Aorta (tissue), 5 donors: ENCODE measurements at regions not wholly inside any gene's neighbourhood (a gene's known extent, or its start where the extent isn't known, plus 50 kb on each side); places are given as distances from the start of the nearest gene placed in this dataset.
"Not testable (repeated sequence)": the region's sequence is repeated elsewhere in the genome, so short reads cannot be mapped to it uniquely, and the experiment has no call there.

Experiments
- ATAC-seq: fragments of 200-7000 bp; cut with Tn5 transposase; one replicate; pipeline ENCODE4 v1.9.1; 2022; ENCODE audit warnings: moderate library complexity; ENCODE audit not compliant: low FRiP score
- DNase-seq, 2 donors: peaks; one replicate each; pipeline ENCODE4 v3.0.0-alpha.2; 2020
- H3K27ac ChIP-seq, 2 donors: one replicate each; pipeline ENCODE4 v1.5.1; 2013; ENCODE audit warnings: low read length in 2 of 2, mild to moderate bottlenecking in 2 of 2, moderate library complexity in 2 of 2, control low read depth in 1 of 2, inconsistent platforms in 1 of 2, low read depth in 1 of 2
- H3K27me3 ChIP-seq, 2 donors: one replicate each; pipeline ENCODE4 v1.6.1; 2013; ENCODE audit warnings: control low read depth in 1 of 2, low read length in 1 of 2, mild to moderate bottlenecking in 1 of 2, moderate library complexity in 1 of 2; ENCODE audit not compliant: insufficient read depth in 2 of 2, control insufficient read depth in 1 of 2
- H3K36me3 ChIP-seq, 2 donors: one replicate each; pipeline ENCODE4 v1.6.1; 2013; ENCODE audit warnings: control low read depth in 1 of 2, low read length in 1 of 2, mild to moderate bottlenecking in 1 of 2; ENCODE audit not compliant: insufficient read depth in 2 of 2, control insufficient read depth in 1 of 2
- H3K4me1 ChIP-seq, 2 donors: one replicate each; pipeline ENCODE4 v1.6.1; 2013; ENCODE audit warnings: low read length in 2 of 2, control low read depth in 1 of 2, mild to moderate bottlenecking in 1 of 2, moderate library complexity in 1 of 2; ENCODE audit not compliant: insufficient read depth in 2 of 2, control insufficient read depth in 1 of 2
- H3K4me3 ChIP-seq, 2 donors: one replicate each; pipeline ENCODE4 v1.5.1; 2013; ENCODE audit warnings: low read length in 2 of 2, control low read depth in 1 of 2, mild to moderate bottlenecking in 1 of 2
- H3K9me3 ChIP-seq: one replicate; pipeline ENCODE4 v1.6.1; 2013; ENCODE audit warnings: mild to moderate bottlenecking, low read length; ENCODE audit not compliant: control insufficient read depth
- WGBS, 2 donors: extraction: QIAGEN DNeasy Blood & Tissue Kit; methylation state at CpG; one replicate each; pipeline ENCODE4 v1.1.7; 2013; 5-methylcytosine and 5-hydroxymethylcytosine counted together
- intact Hi-C, 2 donors: fragments of 100-400 bp; cut with DNase I; formaldehyde crosslinking; loops; one replicate each; pipeline versions ENCODE4 v1.14.2 to v1.15.0; 2022
- donor health status: healthy with polysubstance abuse.
- donor health status: Bipolar disorder and iron deficiency.
- donor health status: DM: no; HTN: no; CAD: no.
- donor health status: DM: no; HTN: no; CAD: no.
- donor health status: DM: yes; HTN: yes; CAD: no.

DNA sequence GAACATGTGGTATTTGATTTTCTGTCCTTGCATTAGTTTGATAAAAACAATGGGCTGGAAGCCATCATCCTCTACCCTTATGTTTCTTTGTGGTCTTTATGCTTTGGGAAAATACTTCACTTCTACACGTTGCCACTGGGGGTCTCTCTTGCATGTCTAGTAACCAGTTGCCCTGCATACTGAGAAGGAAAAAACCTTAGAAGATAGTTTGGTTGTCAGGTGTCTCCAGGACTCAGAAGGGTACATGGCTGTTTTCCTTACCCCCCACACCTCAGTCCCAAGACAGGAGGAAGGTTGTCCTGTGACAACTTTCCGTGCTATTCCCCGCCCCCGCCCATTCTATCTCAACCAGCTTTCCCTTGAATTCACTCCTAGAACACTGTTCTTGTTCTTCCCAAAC is 62.1 kb upstream of the LANCL3 start:
- Histone ChIP-seq H3K36me3 (no peaks in the 10 kb centered on the region), H3K4me1 (no peaks in the 10 kb centered on the region), H3K4me3 (no peak overlapping the region), H3K27me3 (no peaks in the 10 kb centered on the region), H3K9me3 (no peaks in the 10 kb centered on the region), H3K27ac (no peak overlapping the region)
- ATAC-seq (no peak), DNase-seq (no peak)
- 36 to 54% methylated on average over 4 of the region's 4 CpGs for WGBS, 2 donors
- intact Hi-C loops = loop anchor here in 1 of 2 donors (5.0 kb wide), 1 partner anchor 313 kb away; no protein-coding TSS in a partner anchor

DNA sequence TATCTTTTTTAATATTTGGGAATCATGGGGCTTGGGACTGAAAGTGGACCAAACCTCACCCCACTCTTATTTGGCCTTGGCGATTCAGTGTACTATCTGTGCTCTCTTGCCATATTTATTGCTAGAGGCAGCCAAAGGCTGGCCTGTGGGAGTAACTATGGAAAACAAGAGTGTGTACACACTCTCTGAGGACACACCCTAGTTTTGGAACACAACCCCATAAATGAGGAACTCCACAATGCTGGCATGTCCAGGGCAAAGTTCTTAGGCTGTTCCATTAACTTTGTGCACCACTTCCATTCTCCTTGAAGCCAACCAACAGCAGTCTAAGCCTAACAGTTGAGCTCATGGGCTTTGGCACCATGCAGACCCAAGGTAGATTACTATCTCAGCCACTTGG is 54.9 kb upstream of the LANCL3 start:
- H3K27ac ChIP-seq, DNase-seq, H3K4me1 ChIP-seq, H3K9me3 ChIP-seq, H3K27me3 ChIP-seq, H3K36me3 ChIP-seq, intact Hi-C loops, ATAC-seq, H3K4me3 ChIP-seq: not testable (repeated sequence)
- no CpG with 5 or more reads among the region's 1 CpG for WGBS, 2 donors

DNA sequence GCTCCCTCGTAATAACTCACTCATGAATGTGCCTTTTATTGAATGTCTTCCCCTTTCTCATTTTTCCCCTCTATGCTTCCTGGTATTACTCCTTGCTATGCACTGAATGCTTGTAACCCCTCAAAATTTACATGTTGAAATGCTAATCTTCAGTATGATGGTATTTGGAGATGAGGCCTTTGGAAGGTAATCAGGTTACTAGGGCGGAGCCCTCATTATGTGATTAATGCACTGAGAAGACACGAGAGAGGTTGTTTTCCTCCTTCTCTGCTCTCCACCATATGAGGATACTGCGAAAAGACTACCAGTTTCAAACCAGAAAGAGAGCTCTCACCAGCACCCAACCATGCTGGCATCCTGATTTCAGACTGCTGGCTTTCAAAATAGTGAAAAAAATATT is 52.2 kb upstream of the LANCL3 start:
- H3K9me3 ChIP-seq, DNase-seq, H3K4me1 ChIP-seq, H3K27me3 ChIP-seq, H3K27ac ChIP-seq, H3K4me3 ChIP-seq, intact Hi-C loops, H3K36me3 ChIP-seq, ATAC-seq: not testable (repeated sequence)
- WGBS, 2 donors = 69 to 91% methylated on average over 4 of the region's 4 CpGs

DNA sequence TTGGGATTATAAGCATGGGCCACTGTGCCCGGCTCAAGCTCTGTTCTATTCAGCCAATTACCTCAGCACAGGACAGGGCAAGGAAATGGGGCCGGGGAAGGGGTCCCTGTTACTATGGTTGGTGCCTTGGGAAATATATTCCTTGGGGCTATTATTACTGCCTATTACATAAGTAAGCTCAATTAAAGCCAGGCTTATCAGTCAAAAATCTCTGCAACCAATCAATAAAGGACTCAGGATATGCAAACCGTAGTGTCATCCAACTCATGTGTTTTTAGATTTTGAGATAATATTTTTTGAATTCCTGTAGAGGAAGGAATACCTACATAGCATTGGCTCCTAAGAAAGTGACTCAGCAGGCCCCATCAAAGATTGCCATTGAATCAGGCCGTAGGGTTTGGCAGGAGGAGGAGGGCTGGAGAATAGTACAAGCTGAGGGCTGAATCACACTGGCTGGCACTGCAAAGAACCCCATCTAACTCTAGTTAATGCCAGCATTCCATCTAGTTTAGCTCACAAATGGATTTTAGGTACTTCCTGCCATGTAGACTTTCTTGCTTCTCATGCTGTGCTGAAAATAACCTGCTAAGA is 50.5 kb upstream of the LANCL3 start:
- H3K4me1 ChIP-seq, intact Hi-C loops, H3K27me3 ChIP-seq, H3K4me3 ChIP-seq, H3K9me3 ChIP-seq, H3K36me3 ChIP-seq: not testable (repeated sequence)
- WGBS, 2 donors = 45 to 48% methylated on average over 4 of the region's 4 CpGs
- peak; percentile 81 for ATAC-seq
- H3K27ac ChIP-seq = peak overlapping the region in 1 of 2 donors; percentile 89
- peak; percentile 64 to 68 for DNase-seq
